Right forelimb (tissue), 1 donor: ENCODE measurements at regions not wholly inside any gene's neighbourhood (a gene's known extent, or its start where the extent isn't known, plus 50 kb on each side); places are given as distances from the start of the nearest gene placed in this dataset.
"Not testable (repeated sequence)": the region's sequence is repeated elsewhere in the genome, so short reads cannot be mapped to it uniquely, and the experiment has no call there.

Experiments
- DNase-seq: peaks from one replicate; pipeline ENCODE4 v3.0.0-alpha.2; 2018

DNA sequence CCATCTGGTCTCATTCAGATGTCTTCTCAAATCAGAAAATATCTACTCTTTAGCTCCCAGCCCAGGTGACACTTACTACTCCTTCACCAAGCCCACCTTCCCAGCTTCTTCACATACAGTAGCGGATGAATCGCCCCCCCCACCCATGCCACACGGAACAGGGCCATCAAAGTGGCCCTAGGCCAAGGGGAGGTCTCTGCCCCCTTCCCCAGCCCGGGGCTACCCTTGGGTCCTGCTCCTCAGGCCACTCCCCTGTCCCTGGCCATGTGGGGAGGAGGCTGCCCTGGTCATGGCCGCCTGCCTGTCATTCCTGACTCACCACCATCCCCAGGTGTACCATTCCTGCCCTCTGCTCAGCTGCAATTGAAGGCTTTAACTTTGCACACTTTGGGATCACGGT lies 142.8 kb downstream of the NECTIN1 start:
- DNase-seq, result no peak

DNA sequence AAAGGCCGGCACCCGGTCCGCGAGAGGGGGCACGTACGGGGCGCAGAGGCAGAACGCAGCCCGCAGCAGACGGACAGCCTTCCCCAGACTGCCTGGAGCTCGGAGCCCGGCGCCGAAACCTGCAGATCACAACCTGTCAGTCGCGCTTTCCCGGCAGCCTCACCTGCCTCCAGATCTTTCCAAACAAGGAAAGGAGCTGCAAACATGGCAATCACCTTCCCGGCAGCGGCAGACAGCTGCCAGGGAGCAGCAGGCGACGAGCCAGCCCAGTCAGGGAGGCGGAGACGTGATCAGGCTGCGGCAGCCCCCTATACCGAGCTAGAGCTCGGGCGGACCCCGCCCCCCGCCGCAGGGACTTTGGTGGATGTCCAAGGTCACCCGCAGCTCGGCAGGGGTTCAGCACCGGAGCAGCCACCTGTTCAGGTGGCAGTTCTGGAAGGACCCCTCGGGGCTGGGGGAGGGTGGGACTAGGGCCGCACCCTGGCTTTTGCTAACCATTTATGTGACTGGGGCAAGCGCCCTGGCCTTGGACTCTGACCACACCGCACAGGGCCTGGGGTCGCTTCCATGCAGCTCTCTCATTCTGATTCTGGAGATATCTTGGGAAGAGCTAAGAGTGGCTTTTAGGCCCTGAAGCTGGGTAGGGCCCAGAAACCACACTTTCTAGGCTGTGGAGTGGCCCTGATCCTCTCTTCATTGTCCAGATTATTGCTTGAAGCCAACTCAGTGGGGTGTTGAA lies 143.8 kb downstream of the NECTIN1 start:
- no peak for DNase-seq

DNA sequence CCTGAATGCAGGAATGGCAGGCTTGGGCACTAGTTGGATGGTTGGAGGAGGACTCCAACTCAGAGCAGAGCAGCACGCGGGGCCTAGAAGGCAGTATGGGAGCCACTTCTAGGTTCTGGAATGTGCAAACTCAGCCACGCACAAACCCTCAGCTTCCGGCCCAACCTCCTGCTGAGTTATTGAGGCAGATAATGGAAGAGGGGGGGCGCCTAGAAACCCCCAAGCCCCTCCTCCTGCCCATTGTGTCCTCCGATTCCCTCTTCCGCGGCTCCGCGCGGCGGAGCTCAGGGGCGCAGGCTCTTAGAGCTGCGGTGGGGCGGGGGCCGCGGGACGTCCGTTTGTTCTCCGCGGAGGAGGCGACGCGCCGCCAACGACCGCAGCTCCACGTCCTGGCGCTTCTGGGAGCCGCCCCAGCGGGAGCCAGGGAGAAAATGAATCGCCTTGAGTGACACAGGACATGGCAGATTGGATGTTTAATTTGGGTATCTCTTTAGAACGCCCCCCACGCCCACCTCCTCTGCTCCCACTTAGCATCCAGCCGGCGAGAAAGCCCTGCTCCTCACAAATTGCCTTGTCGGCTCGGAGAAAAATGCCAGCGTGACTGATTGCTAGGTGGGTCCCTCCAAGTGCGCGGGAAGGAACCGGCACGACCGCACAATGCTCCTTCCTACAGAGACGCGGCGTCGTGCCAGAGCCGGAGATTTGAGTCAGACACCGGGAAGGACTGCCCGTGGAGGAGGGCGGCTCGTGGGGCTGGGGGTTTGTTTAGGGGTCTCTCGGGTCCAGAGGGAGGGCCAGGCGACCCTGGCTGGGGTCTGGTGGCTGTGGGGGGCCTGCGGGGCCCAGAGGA lies 144.6 kb downstream of the NECTIN1 start:
- peak; percentile 66 for DNase-seq

DNA sequence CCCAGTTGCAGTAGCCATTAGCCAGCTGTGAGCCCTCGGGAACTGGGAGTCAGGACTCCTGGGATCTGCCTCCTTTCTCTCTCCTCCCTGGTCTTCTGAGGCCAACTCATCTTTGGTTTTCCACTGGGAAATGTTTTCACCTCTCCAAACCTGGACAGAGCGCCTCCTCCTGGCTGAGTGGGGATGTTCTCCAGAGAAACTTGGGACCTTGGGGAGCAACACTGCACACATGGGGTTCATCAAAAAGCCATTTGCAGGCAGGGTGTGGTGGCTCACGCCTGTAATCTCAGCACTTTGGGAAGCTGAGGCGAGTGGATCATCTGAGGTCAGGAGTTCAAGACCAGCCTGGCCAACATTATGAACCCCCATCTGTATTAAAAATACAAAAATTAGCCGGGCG lies 145.4 kb downstream of the NECTIN1 start:
- DNase-seq, result no peak

DNA sequence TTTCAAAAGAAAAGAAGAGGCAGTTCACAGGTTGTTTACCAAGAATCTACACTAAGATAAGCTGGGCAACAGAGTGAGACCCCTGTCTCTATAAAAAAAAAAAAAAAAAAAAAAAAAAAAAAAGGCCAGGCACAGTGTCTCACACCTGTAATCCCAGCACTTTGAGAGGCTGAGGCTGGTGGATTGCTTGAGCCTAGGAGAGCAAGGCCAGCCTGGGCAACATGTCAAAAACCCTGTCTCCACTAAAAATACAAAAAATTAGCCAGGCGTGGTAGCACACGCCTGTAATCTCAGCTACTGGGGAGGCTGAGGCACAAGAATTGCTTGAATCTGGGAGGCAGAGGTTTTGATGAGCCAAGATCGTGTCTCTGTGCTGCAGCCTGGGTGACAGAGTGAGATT lies 147.6 kb downstream of the NECTIN1 start:
- DNase-seq, result not testable (repeated sequence)

DNA sequence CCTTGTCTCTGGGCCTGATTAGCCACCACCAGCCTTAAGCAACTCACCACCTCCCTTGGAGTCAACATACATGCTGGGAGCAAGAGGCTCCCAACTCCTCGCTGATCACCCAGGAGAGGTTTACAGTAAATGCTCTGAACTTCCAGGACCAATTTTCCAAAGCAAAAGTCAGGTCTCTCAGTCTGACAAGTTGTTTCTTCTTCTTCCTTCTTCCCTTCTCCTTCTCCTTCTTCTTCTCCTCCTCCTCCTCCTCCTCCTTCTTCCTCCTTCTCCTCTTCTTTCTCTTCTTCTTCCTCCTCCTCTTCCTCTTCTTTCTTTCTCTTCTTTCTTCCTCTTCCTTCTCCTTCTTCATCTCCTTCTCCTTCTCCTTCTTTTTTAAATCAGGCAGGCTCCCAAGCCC lies 148.2 kb downstream of the NECTIN1 start:
- DNase-seq, result no peak

DNA sequence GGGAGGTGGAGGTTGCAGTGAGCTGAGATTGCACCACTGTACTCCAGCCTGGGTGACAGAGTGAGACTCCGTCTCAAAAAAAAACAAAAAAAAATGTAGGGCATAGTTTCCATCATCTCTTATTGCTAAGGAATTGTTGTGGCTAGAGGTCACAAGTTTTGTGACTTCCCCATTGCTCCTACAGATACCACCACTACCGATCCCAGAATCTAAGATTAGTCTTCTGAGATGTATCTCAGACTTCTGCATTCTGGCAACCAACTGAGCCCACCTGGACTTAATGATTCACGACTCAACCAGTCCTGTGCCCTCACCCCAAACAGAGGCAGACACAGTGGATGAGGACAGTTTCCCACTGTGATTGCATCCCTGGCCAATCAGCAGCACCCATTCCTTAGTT lies 148.9 kb downstream of the NECTIN1 start:
- no peak for DNase-seq

DNA sequence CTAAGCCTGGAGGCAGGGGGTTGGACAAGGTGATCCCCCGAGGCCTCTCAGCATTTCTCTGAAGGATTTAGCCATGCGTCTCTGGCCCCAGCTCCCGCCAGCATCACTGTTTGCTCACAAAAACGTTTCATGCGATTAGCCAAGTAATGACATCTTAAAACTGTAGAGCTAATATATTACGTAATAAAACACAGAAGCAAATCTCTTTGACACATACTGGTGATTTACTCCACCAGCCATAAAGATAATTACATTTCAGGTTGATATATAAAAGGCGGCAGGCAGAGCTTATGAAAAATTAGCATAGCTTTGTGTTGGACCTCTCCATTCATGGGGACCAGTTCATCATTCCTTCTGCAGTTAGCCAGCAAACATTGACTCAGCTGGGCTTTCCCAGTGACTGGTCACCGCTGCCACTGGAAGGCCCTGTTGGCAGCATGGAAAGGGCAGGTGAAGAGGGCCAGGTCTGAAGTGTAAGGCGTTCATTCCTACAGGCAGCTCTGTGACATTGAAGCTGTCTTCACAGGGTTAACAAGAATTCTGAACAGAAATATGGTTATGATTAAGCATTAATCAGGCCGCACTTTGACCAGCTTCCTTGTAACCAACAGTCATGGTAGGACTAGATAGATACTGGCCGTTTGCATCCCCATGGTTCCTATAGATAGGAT lies 150.3 kb downstream of the NECTIN1 start:
- no peak for DNase-seq

DNA sequence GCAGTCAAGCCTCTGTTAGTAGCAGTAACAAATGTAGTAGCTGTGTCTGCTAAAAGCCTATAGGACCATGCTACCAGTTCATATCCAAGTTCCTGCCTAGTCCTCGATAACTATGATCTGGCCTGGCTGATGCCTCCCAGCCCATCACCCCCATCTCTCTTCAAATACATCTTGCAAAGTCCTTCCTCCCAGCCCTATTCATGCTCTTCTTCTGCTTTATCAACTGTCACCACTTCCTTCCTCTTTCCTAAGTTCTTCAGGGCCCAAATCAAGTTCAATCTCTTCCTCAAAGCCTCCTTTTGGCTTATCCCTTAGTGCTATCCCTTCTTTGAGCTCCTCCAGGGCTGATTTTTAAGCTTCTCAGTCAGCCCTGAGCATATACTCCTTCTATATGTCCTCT lies 150.9 kb upstream of the THY1 start:
- no peak for DNase-seq

DNA sequence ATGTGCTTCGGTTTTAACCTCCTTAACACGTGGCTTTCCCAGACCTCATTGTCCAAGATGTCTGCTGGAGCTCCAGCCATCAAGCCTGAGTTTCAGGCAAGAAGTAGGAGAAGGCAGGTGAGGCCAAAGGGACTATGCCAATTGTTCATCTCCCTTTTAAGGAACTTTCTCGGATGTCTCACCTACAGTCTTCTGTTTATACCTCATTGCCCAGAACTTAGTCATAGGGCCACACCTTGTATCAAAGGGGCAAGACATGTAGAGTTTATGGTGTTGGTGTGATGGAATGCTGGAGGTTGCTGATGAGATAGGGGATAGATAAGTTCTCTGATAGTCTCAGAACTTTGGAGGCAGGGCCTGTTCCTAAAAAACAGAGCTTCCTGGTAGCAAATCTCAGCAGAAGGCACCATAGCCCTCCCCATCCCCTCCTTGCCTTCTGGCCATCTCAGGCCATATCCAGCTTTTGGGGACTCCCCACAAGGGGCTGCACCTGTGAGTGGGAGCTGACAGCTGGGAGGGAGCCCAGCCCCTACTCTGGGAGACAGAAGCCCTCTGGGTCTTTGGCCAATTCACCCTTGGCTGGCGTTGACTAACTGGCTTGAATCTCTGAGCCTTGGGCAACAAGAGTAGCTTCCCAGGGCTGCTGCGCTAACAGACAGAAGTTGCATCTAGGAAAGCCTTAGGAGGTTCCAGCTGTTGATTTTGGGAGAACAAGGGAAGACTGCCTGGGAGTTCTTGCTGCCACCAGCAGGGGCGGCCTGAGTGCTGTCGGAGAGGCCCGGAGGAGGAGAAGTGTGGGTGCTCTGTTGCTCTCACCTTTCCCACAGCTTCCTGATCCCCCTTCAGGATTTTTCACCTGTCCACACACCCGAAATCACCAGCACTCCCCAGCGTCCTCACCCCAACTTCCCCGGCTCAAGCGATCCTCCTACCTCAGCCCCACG lies 149.8 kb upstream of the THY1 start:
- no peak for DNase-seq

DNA sequence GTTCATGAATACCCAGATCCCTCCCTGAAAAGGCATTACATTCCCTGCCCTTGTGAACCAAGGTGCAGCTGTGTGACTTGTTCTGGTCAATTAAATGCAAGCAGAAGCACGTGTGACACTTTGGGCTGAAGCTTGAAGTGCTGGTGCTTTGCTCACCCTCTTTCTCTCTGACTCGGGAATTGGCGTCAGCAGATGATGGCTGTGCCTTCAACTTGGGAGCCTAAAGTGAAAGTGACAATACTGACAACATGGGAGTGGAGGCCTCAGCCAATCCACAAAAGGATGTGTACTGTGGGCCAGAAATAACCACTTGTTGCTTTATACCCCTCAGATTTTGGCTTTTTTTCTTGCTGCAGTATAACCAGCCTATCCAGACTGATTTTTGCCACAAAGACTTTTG lies 148.3 kb upstream of the THY1 start:
- DNase-seq, result no peak

DNA sequence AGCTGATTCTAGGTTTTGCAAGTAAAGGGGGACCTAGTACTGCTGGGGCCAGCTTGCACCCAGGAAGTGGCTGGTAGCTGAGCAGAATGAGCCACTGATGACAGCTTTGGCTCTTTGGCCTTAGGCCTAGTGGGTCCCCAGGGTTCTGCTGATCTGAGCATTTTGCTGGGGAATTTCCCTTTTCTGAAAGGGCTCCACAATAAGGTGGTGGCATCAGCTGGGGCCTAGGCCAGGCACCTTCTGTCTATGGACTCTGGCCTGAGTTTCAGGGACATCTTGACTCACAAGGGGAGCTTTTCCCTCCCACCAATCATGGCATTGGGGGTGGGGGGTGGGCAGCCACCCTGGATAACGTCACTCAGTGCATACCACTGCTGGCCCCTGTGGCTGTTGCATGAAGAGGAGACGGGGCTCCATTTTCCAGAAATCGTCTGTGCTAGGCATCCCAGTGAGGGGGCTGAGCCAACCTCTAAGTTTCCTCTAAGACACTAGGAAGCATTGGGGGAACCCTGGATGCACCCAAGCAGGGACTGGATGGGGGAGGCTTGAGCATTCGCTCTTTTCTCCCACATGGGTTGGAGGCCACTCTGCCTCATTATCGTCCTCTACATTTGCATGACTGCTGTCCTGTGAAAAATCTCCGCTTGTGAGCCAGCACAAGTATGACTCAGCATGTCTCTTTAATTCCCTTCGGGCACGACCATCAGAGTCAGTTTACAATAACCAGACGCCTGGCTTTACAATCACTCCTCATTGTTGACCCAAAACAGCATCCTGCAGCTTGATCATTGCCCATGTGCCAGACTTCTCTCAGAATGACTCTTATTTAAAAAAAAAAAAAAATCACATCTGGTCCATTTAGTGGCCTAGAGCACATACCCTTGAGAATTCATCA lies 145.0 kb upstream of the THY1 start:
- DNase-seq, result no peak

DNA sequence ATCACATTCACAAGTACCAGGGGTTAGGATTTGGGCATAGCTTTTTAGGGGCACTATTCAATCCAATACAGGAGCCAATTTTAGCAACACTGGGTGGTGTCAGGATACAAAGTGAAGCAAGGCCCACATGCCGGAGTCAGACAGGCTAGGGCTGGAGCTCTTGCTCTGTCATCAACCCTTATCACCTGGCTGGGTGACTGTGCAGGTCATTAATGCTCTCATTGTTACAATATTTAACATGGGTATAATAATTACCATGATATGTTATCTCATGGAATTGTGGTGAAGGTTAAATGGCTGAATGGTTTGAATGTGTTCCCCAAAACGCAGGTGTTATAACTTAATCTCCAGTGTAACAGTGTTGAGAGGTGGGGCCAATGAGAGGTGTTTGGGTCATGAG lies 143.3 kb upstream of the THY1 start:
- DNase-seq, result no peak

DNA sequence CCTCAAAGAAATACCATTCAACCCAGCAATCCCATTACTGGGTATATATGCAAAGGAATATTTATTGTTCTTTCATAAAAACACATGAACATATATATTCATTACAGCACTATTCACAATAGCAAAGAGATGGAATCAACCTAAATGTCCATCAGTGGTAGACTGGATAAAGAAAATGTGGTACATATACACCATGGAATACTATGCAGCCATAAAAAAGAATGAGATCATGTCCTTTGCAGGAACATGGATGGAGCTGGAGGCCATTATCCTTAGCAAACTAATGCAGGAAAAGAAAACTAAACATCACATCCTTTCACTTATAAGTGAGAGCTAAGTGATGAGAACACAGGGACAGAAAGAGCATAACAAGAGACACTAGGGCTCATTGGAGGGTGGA lies 142.7 kb upstream of the THY1 start:
- DNase-seq, result not testable (repeated sequence)

DNA sequence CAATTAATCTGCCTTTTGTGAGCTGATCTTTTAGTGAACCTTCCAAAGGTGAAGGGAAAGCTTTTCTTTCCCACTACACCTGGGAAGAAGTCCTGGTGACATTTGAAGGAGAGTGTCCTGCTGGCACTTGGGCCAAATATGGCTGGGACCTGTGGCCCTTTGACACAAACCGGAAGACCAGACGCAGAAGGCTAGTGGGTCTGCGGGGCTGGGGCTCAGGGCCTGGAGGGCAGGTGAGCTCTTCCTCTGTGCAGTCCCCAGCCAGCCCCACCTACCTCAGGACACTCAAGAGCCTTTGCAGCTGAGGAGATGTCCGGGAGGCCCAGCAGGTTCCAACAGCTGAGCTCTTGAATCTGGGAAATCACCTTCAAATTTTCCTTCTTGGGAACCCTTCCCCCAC lies 138.0 kb upstream of the THY1 start:
- no peak for DNase-seq

DNA sequence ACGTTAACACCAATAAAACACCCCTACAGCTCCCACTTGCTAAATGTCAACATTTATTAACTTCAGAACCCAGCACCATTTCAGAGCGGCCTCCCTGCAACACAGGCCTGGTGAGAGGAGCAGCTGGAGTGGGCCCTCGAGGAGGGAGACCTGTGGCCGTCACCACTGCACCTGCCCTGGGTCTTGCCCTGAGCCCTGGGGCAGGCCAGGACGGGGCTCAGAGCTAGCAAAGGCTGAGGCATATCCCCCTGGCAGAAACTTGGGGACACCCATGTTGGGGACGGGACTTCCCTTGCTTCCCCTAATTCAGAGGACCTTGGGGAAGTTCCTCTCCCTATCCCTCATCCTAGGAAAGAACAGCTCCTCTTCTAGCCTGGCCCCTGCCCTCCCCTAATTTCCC lies 137.3 kb upstream of the THY1 start:
- DNase-seq, result no peak

DNA sequence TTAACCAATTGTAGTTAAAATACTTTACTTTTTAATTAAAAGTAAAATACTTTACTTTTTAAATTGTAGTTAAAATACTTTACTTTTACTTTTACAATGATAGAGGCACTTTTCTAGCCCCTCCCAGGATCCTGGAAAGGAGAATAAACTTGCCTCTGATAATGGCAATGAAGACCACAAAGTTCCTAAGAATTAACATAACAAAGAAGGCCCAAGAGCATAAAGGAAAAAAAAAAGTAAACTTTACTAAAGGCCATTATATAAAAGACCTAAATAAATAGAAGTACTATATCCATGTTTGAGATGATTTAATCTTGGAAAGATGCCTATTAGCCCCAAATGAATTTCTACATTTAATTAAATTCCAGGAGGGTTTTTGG lies 129.1 kb upstream of the THY1 start:
- DNase-seq, result no peak

DNA sequence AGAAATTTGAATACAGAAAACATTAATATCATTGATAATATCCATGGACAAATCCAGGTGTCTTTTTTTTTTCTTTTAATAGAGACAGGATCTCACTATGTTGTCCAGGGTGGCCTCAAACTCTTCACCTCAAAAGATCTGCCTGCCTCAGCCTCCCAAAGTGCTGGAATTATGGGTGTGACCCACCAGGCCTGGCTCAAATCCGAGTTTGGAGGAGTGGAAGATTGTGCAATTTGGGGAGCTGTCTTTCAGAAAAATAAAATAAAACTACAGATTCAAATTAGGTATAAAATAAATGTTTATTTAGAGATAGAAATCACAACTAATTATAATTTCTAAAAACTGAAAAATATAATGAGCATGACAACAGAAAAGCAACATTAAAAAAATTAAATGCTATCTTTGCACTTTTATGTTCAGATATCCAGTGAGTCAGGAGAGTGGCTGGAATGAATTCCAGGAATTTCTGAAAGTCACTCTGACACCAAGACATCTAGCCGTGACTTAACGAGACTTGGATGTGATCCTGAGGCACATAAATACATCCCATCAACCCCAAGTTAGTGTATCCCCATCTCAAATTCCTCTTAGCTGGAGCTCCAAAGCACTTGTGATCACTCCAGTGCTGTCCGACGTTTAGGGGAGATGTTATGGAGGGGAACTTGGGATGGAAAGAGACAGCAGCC lies 128.6 kb upstream of the THY1 start:
- no peak for DNase-seq

DNA sequence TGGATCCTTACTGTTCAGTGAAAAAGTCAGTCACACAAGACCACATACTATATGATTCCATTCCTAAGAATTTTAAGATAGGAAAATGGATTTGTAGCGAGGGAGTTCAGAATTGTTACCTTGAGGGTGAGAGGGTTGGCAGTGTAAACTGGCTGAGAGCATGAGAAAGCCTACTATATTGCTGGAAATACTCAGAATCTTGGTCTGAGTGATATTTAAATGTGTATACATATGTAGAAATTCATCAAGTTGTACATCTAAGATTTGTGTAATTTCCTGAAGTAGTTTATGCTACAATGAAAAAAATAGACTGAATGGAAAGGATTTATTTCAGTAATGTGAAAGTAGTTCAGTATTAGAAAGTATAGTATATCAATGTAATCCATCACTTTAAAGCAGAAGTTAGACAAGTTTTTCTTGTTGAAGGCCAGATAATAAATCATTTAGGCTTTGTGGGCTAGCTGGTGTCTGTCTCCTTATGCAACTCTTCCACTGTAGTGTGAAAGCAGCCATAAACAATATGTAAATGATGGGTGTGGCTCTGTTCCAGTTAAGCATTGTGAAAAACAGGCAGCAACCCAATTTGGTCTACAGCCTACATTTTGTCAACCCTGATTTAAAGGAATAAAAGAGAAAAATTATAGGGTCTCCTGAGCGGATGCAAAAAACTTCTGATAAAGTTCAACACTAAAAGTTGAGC lies 127.2 kb upstream of the THY1 start:
- no peak for DNase-seq

DNA sequence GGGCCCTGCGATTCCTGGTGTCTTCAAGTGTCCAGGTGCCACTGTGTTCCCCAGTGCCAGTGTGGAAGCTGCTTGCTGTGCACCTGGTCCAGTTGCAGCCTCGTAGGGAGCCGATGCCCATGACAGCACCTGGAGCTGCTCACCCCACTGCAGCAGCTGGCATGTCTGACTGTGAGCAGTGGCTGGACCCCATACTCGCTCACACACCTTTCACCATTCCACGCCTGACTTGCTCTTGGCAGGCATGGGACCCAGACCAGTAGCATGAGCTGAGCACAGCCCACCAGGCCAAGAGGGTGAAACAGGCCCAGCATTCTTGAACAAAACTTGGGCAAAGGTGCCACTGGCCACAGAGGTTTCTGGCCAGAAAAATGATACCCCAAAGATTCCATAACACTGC lies 124.5 kb upstream of the THY1 start:
- no peak for DNase-seq
